ENCODE measurements at regions not wholly inside any gene's neighbourhood (a gene's known extent, or its start where the extent isn't known, plus 50 kb on each side); places are given as distances from the start of the nearest gene placed in this dataset.

- no peak for DNase-seq (ENCODE audit: low spot score)
These were observed 289.7 kb downstream of the FOXL1 start for GRCh38 chr16:86868070-86868469.

- no peak for DNase-seq (ENCODE audit: low spot score)
These were observed 290.4 kb downstream of the FOXL1 start for GRCh38 chr16:86868786-86869185.

- no peak for DNase-seq (ENCODE audit: low spot score)
These were observed 291.1 kb downstream of the FOXL1 start for GRCh38 chr16:86869288-86870022.

GRCh38 chr16:86870380-86870779 is 292.0 kb downstream of the FOXL1 start:
- no peak for DNase-seq (ENCODE audit: low spot score)

GRCh38 chr16:86872131-86872530 is 293.8 kb downstream of the FOXL1 start:
- DNase-seq (ENCODE audit: low spot score), result no peak

GRCh38 chr16:86872833-86873232 is 294.5 kb downstream of the FOXL1 start:
- DNase-seq (ENCODE audit: low spot score), result no peak

DNA sequence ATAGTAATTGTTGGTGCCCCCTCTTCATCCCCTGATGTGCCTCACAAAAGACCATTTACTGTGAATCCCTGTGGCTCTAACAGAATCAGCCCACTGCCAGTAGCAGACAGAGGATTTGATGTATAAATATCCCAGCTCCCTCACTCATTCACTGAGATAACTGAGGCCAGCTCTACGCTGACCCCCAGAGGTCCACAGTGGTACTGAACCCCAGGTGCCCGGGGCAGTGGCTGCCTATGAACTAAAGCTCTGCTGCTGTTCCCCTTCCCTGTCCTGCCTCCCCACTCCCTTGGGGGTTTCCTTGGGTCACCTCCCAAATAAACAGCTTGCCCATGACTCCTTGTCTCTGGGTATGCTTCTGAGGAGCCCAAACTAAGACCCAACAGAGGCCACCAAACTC is 295.8 kb downstream of the FOXL1 start:
- no peak for DNase-seq (ENCODE audit: low spot score)

DNA sequence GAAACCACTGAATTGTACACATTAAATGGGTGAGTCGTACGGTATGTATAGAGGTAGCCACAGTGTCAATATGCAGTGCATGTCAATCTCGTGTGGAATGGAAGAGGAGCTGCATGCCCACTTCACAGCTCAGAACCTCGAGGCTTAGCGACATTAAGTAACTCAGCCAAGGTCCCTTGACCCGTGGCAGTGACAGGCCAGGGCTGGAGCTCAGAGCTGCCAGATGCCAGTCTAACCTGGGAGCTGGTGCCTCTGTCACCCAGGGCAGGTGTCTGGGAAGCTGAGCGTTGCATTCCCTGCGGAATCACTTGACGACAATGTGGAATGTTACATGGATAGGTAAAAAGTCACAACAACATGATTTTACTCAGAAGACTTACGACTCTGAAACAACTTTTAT is 298.1 kb downstream of the FOXL1 start:
- DNase-seq (ENCODE audit: low spot score), result no peak

GRCh38 chr16:86877108-86877507 is 298.8 kb downstream of the FOXL1 start:
- DNase-seq (ENCODE audit: low spot score), result no peak

DNA sequence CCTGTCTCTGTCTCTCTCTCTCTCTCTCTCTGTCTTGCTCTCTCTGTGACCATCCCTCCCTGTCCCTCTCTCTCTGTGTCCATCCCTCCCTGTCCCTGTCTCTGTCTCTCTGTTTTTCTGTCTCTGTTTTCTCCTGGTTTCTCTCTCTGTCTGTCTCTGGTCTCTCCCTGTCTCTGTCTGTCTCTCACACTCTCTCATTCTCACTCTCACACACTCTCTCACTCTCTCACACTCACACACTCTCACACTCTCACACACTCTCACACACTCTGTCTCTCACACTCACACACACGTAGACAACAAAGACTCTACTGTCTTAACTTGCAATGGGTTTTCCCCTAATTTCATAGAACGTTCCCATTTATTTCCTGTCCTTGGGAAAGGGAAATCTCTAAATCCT is 299.5 kb downstream of the FOXL1 start:
- DNase-seq (ENCODE audit: low spot score), result no peak

DNA sequence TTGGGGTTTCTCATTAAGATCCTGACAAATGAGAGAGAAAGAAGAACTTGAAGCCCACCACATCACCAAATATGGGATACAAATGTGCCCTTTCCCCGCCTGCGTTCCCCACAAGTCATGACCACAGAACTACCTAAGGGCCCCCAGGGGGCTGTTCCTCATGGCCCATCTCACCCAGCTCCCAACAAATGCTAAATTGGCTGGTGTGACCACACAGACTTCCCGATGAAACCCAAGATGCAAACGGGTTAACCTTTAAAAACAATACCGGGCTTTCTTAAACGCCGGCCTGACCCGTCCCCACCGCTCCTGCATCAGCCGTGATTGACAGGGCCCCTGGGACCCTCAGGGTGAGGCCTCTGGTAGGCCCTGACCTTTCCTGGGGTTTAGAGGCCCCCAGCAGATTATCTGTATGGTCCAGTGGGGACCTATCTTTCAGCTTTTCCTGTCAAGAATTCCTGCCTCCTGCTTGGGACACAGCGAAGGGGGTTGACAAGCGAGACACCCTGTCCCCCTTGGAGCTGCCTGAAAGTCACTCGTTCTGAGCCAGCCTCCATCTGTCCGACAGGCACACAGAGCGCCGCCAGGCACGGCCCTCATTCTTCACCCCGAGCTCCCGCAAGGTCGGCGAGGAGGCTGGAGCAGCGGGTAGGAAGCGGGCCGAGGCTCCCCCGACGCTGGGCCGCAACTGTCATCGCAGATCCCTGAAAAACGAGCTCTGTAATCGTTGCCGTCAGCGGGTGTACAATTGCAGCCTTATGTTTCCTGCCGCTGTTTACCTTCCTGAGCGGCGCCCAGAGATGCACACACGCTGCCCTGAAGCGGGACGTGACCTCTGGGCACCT is 300.1 kb downstream of the FOXL1 start:
- DNase-seq (ENCODE audit: low spot score), result no peak

- no peak for DNase-seq (ENCODE audit: low spot score)
These were observed 300.9 kb downstream of the FOXL1 start for GRCh38 chr16:86879268-86879667.

GRCh38 chr16:86880316-86881117 is 302.2 kb downstream of the FOXL1 start:
- no peak for DNase-seq (ENCODE audit: low spot score)

- no peak for DNase-seq (ENCODE audit: low spot score)
These were observed 302.8 kb downstream of the FOXL1 start for GRCh38 chr16:86881118-86881510.

GRCh38 chr16:86881861-86882273 is 303.5 kb downstream of the FOXL1 start:
- DNase-seq (ENCODE audit: low spot score), result no peak

- no peak for DNase-seq (ENCODE audit: low spot score)
These were observed 304.4 kb downstream of the FOXL1 start for GRCh38 chr16:86882586-86883280.

GRCh38 chr16:86883583-86884389 is 305.4 kb downstream of the FOXL1 start:
- DNase-seq (ENCODE audit: low spot score), result no peak

DNA sequence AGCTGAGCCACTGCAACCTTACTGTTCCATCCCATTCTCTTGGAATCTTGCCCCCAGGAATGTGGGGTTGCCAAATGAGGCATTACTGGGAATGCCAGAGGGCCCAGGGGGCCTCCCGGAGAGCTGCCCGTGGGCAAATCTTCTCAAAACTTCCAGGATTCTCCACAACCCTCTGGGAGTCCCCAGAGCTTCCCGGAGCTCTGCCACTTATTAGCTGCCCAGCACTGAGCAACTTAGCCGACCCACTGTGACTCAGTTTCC is 306.0 kb downstream of the FOXL1 start:
- DNase-seq (ENCODE audit: low spot score), result no peak

- DNase-seq (ENCODE audit: low spot score), result no peak
These were observed 306.8 kb downstream of the FOXL1 start for GRCh38 chr16:86885139-86885538.

DNA sequence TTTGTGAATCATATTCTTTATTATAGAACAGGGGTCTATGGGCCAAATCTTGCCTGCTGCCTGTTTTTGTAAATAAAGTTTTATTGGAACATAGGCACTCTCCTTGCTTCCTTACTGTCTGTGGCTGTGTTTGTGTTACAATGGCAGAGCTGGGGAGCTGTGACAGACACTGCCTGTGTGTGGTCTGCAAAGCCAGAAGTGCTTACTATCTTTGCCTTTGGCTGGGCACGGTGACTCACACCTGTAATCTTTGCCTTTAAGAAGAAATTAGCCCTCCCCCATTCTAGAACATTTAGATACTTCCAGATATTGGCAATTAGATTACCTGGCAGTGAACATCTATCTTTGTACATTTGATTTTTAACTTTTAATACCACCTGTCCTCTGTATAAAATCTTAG is 308.3 kb downstream of the FOXL1 start:
- DNase-seq (ENCODE audit: low spot score), result no peak

- DNase-seq (ENCODE audit: low spot score), result no peak
These were observed 309.1 kb downstream of the FOXL1 start for GRCh38 chr16:86887416-86887815.

Data from D341Med (cell line).